Liver (tissue), 8 donors: ENCODE measurements at regions not wholly inside any gene's neighbourhood (a gene's known extent, or its start where the extent isn't known, plus 50 kb on each side); places are given as distances from the start of the nearest gene placed in this dataset.

ENCODE experiments used
- DNase-seq: peaks from one replicate; pipeline ENCODE4 v3.0.0-alpha.2; 2017; ENCODE audit warnings: low spot score
- H3K27ac ChIP-seq, 2 donors: one replicate each; pipeline ENCODE4 v1.7.0; 2013; ENCODE audit warnings: inconsistent platforms in 2 of 2, low read length in 2 of 2, control low read depth in 1 of 2, low read depth in 1 of 2, mild to moderate bottlenecking in 1 of 2
- H3K27me3 ChIP-seq, 4 donors: one replicate each; pipeline versions ENCODE4 v1.6.1 to v1.7.0; 2013; ENCODE audit warnings: low read length in 3 of 4, inconsistent platforms in 1 of 4, mild to moderate bottlenecking in 1 of 4, moderate library complexity in 1 of 4; ENCODE audit not compliant: control insufficient read depth in 4 of 4, insufficient read depth in 4 of 4
- H3K36me3 ChIP-seq, 4 donors: one replicate each; pipeline versions ENCODE4 v1.6.1 to v1.7.0; 2013; ENCODE audit warnings: low read length in 3 of 4, mild to moderate bottlenecking in 3 of 4, low read depth in 1 of 4, moderate library complexity in 1 of 4; ENCODE audit not compliant: control insufficient read depth in 4 of 4, insufficient read depth in 3 of 4
- H3K4me1 ChIP-seq, 4 donors: one replicate each; pipeline versions ENCODE4 v1.6.1 to v1.7.0; 2013; ENCODE audit warnings: low read length in 3 of 4, mild to moderate bottlenecking in 3 of 4, moderate library complexity in 1 of 4; ENCODE audit not compliant: control insufficient read depth in 4 of 4, insufficient read depth in 4 of 4
- H3K4me3 ChIP-seq, 3 donors: one replicate each; pipeline versions ENCODE4 v1.6.1 to v1.7.0; 2013; ENCODE audit warnings: low read length in 3 of 3, control low read depth in 1 of 3, low read depth in 1 of 3, mild to moderate bottlenecking in 1 of 3
- H3K9ac ChIP-seq, 2 donors: one replicate each; pipeline ENCODE4 v1.7.0; 2013; ENCODE audit warnings: low read length in 2 of 2, mild to moderate bottlenecking in 2 of 2, moderate library complexity in 2 of 2, control low read depth in 1 of 2, low read depth in 1 of 2
- H3K9me3 ChIP-seq, 4 donors: one replicate each; pipeline versions ENCODE4 v1.6.1 to v1.7.0; 2013; ENCODE audit warnings: low read length in 3 of 4; ENCODE audit not compliant: control insufficient read depth in 4 of 4
- CTCF ChIP-seq: fragments of 150-350 bp; IDR thresholded peaks from 2 replicates; pipeline ENCODE4 v1.5.1; 2017; ENCODE audit warnings: improper control_type of control experiment, low read depth, low read length; ENCODE audit not compliant: missing input control
- EGR1 ChIP-seq, 2 donors: IDR thresholded peaks; 2 replicates each; pipeline ENCODE4 v1.6.1; 2016 to 2018; ENCODE audit warnings: antibody characterized with exemption in 2 of 2, low read depth in 2 of 2
- FOXA1 ChIP-seq: IDR thresholded peaks from 2 replicates; pipeline ENCODE4 v1.6.1; 2016; ENCODE audit warnings: antibody characterized with exemption
- FOXA2 ChIP-seq: IDR thresholded peaks from 2 replicates; pipeline ENCODE4 v1.6.1; 2016; ENCODE audit warnings: antibody characterized with exemption
- GABPA ChIP-seq, 2 donors: IDR thresholded peaks in 1 of 2; conservative IDR thresholded peaks in 1 of 2; 2 replicates each; pipeline ENCODE4 v1.6.1; 2016; ENCODE audit warnings: antibody characterized with exemption in 2 of 2, mild to moderate bottlenecking in 1 of 2, moderate library complexity in 1 of 2
- HNF4A ChIP-seq, 2 donors: conservative IDR thresholded peaks; 2 replicates each; pipeline ENCODE4 v1.6.1; 2016; ENCODE audit warnings: antibody characterized with exemption in 2 of 2, mild to moderate bottlenecking in 2 of 2
- HNF4G ChIP-seq: IDR thresholded peaks from 2 replicates; pipeline ENCODE4 v1.6.1; 2016; ENCODE audit warnings: antibody characterized with exemption
- JUND ChIP-seq, 2 donors: IDR thresholded peaks; 2 replicates each; pipeline ENCODE4 v1.6.1; 2016; ENCODE audit warnings: antibody characterized with exemption in 2 of 2
- MAX ChIP-seq: IDR thresholded peaks from 2 replicates; pipeline ENCODE4 v1.6.1; 2016; ENCODE audit warnings: antibody characterized with exemption
- NR2F2 ChIP-seq: IDR thresholded peaks from 2 replicates; pipeline ENCODE4 v1.6.1; 2016; ENCODE audit warnings: antibody characterized with exemption
- RAD21 ChIP-seq, 2 donors: IDR thresholded peaks; 2 replicates each; pipeline ENCODE4 v1.6.1; 2016; ENCODE audit warnings: antibody characterized with exemption in 2 of 2, mild to moderate bottlenecking in 2 of 2
- REST ChIP-seq: IDR thresholded peaks from 2 replicates; pipeline ENCODE4 v1.6.1; 2016; ENCODE audit warnings: antibody characterized with exemption, mild to moderate bottlenecking
- RXRA ChIP-seq, 2 donors: IDR thresholded peaks; 2 replicates each; pipeline ENCODE4 v1.6.1; 2017 to 2018; ENCODE audit warnings: antibody characterized with exemption in 2 of 2, mild to moderate bottlenecking in 1 of 2
- SP1 ChIP-seq: IDR thresholded peaks from 2 replicates; pipeline ENCODE4 v1.6.1; 2018; ENCODE audit warnings: antibody characterized with exemption, mild to moderate bottlenecking
- TAF1 ChIP-seq: conservative IDR thresholded peaks from 2 replicates; pipeline ENCODE4 v1.6.1; 2016; ENCODE audit warnings: antibody characterized with exemption, mild to moderate bottlenecking
- YY1 ChIP-seq: IDR thresholded peaks from 2 replicates; pipeline ENCODE4 v1.6.1; 2016; ENCODE audit warnings: antibody characterized with exemption, mild to moderate bottlenecking
- ZBTB33 ChIP-seq: IDR thresholded peaks from 2 replicates; pipeline ENCODE4 v1.6.1; 2016; ENCODE audit warnings: antibody characterized with exemption
- WGBS: extraction: QIAGEN DNeasy Blood & Tissue Kit; methylation state at CpG from one replicate; pipeline ENCODE4 v1.1.7; 2013; 5-methylcytosine and 5-hydroxymethylcytosine counted together
- TF ChIP-seq, protein P1 (sequence below): IDR thresholded peaks from 2 replicates; pipeline ENCODE4 v1.6.1; 2016; ENCODE audit warnings: antibody characterized with exemption
- donor health status: healthy.
- donor health status: healthy.
- donor health status: healthy.
- donor health status: healthy.
- donor health status: healthy.

DNA sequence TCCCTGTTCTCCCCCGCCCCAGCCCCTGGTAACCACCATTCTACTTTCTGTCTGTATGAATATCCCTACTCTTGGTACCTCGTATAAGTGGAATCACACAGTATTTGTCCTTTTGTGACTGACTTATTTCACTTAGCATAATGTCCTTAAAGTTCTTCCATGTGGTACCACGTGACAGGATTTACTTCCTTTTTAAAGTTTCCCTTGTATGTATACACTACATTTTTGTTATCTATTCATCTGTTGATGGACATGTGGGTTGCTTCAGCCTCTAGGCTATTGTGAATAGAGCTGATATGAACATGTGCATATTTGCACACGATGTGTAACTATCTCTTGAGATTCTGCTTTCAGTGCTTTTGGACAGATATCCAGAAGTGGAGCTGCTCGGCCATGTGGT lies 59.6 kb upstream of the GJB6 start:
- no peak overlapping the region for H3K9ac ChIP-seq
- 90% methylated on average over 5 of the region's 5 CpGs for WGBS
- H3K4me3 ChIP-seq = no peak overlapping the region
- TF ChIP-seq, protein P1, sequence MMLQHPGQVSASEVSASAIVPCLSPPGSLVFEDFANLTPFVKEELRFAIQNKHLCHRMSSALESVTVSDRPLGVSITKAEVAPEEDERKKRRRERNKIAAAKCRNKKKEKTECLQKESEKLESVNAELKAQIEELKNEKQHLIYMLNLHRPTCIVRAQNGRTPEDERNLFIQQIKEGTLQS = no peak
- TF ChIP-seq YY1 (no peak), REST (no peak), JUND (IDR thresholded peaks at IDR 0.05) (no peak)
- H3K27ac ChIP-seq = no peak overlapping the region
- peaks cover 0 to 3% (median 1%) of the 10 kb centered on the region in 4 donors for H3K9me3 ChIP-seq
- peaks cover 0 to 5% (median 0%) of the 10 kb centered on the region in 4 donors for H3K4me1 ChIP-seq
- DNase-seq = no peak
- no peaks in the 10 kb centered on the region for H3K36me3 ChIP-seq
- H3K27me3 ChIP-seq = no peaks in the 10 kb centered on the region

- 70% methylated on average over 7 of the region's 7 CpGs for WGBS
- H3K4me1 ChIP-seq = peaks cover 0 to 5% (median 0%) of the 10 kb centered on the region in 4 donors
- DNase-seq = no peak
- no peaks in the 10 kb centered on the region for H3K36me3 ChIP-seq
- TF ChIP-seq FOXA2 (no peak), ZBTB33 (no peak), HNF4G (no peak), NR2F2 (no peak), TAF1 (no peak), YY1 (no peak), GABPA (IDR thresholded peaks at IDR 0.05 in 1 of 2, conservative IDR thresholded peaks at IDR 0.05 in 1 of 2) (no peak), CTCF (no peak), REST (no peak), FOXA1 (no peak), SP1 (no peak), JUND (IDR thresholded peaks at IDR 0.05) (no peak), RXRA (IDR thresholded peaks at IDR 0.05) (no peak), RAD21 (IDR thresholded peaks at IDR 0.05) (no peak), MAX (no peak), EGR1 (IDR thresholded peaks at IDR 0.05; ENCODE audit: low read depth in 2 of 2) (no peak), HNF4A (conservative IDR thresholded peaks at IDR 0.05) (no peak)
- TF ChIP-seq, protein P1 = no peak
- H3K27ac ChIP-seq = no peak overlapping the region
- H3K27me3 ChIP-seq = no peaks in the 10 kb centered on the region
- no peak overlapping the region for H3K4me3 ChIP-seq
- no peak overlapping the region for H3K9ac ChIP-seq
- H3K9me3 ChIP-seq = peaks cover 0 to 8% (median 3%) of the 10 kb centered on the region in 4 donors
Observed at GRCh38 chr13:20291037-20291436, 58.9 kb upstream of the GJB6 start.
